Gastroesophageal sphincter (tissue), 4 donors: ENCODE measurements at regions not wholly inside any gene's neighbourhood (a gene's known extent, or its start where the extent isn't known, plus 50 kb on each side); places are given as distances from the start of the nearest gene placed in this dataset.
"Not testable (repeated sequence)": the region's sequence is repeated elsewhere in the genome, so short reads cannot be mapped to it uniquely, and the experiment has no call there.

Experiments used
- ATAC-seq: fragments of 150-250 bp; one replicate; pipeline ENCODE4 v1.9.1; 2016; ENCODE audit warnings: mild to moderate bottlenecking, moderate library complexity
- H3K27ac ChIP-seq, 4 donors: fragments of 200-600 bp; sonication (generic) in 3 of 4; 1 replicate in 3 of 4; 2 replicates in 1 of 4; pipeline ENCODE4 v1.5.1; 2016 to 2019
- H3K27me3 ChIP-seq: fragments of 200-600 bp; sonication (generic); one replicate; pipeline ENCODE4 v1.5.1; 2019
- H3K36me3 ChIP-seq, 2 donors: fragments of 200-600 bp; sonication (generic); one replicate each; pipeline ENCODE4 v1.5.1; 2019; ENCODE audit warnings: control low read depth in 1 of 2
- H3K4me1 ChIP-seq, 3 donors: fragments of 200-600 bp; sonication (generic); 1 replicate in 2 of 3; 2 replicates in 1 of 3; pipeline ENCODE4 v1.5.1; 2016 to 2019; ENCODE audit warnings: control low read depth in 2 of 3
- H3K4me3 ChIP-seq, 2 donors: fragments of 200-600 bp; sonication (generic); one replicate each; pipeline ENCODE4 v1.5.1; 2019; ENCODE audit warnings: mild to moderate bottlenecking in 1 of 2, moderate library complexity in 1 of 2
- H3K9me3 ChIP-seq, 3 donors: fragments of 200-600 bp; sonication (generic); one replicate each; pipeline ENCODE4 v1.5.1; 2017 to 2019; ENCODE audit warnings: control low read depth in 2 of 3
- CTCF ChIP-seq, 4 experiments: fragments of 200-600 bp in 2 of 4; fragments of 450-650 bp in 2 of 4; sonication (generic) in 1 of 4; IDR thresholded peaks; one replicate each; pipeline ENCODE4 v1.5.1; 2017 to 2019; ENCODE audit warnings: antibody characterized with exemption in 4 of 4, mild to moderate bottlenecking in 2 of 4, moderate library complexity in 2 of 4
- EP300 ChIP-seq: sonication (generic); formaldehyde crosslinking; IDR thresholded peaks from one replicate; pipeline ENCODE4 v1.6.1; 2017; ENCODE audit warnings: antibody characterized with exemption, mild to moderate bottlenecking
- POLR2A ChIP-seq, 2 donors: fragments of 450-650 bp; IDR thresholded peaks; one replicate each; pipeline ENCODE4 v1.6.1; 2017; ENCODE audit warnings: antibody characterized with exemption in 2 of 2, mild to moderate bottlenecking in 2 of 2, moderate library complexity in 1 of 2
- POLR2AphosphoS5 ChIP-seq: sonication (generic); formaldehyde crosslinking; IDR thresholded peaks from one replicate; pipeline ENCODE4 v1.6.1; 2017; ENCODE audit warnings: antibody characterized with exemption
- WGBS, 2 donors: methylation state at CpG; one replicate each; pipeline ENCODE4 v1.1.5; 2018; ENCODE audit warnings: low coverage in 1 of 2; 5-methylcytosine and 5-hydroxymethylcytosine counted together

GRCh38 chr10:77726732-77727131 lies 89.1 kb upstream of the KCNMA1 start:
- no peak overlapping the region for H3K4me3 ChIP-seq
- peaks cover 0 to 7% (median 0%) of the 10 kb centered on the region in 3 donors for H3K9me3 ChIP-seq
- 50 to 78% methylated on average over 2 to 3 of the region's 3 CpGs for WGBS, 2 donors
- no peak overlapping the region for H3K27ac ChIP-seq
- H3K36me3 ChIP-seq: no peaks in the 10 kb centered on the region
- H3K4me1 ChIP-seq: no peaks in the 10 kb centered on the region
- H3K27me3 ChIP-seq: no peaks in the 10 kb centered on the region
- no peak for ATAC-seq
- TF ChIP-seq EP300 (no peak), POLR2A (IDR thresholded peaks at IDR 0.05) (no peak), CTCF (IDR thresholded peaks at IDR 0.05) (no peak), POLR2AphosphoS5 (no peak)

GRCh38 chr10:77726301-77726700 lies 88.7 kb upstream of the KCNMA1 start:
- ATAC-seq: no peak
- Histone ChIP-seq H3K36me3 (no peaks in the 10 kb centered on the region), H3K27ac (no peak overlapping the region), H3K27me3 (no peaks in the 10 kb centered on the region), H3K4me3 (no peak overlapping the region), H3K4me1 (no peaks in the 10 kb centered on the region), H3K9me3 (peaks cover 0 to 7% (median 0%) of the 10 kb centered on the region in 3 donors)
- no peak for TF ChIP-seq POLR2A (IDR thresholded peaks at IDR 0.05)
- 53 to 100% methylated on average over 1 of the region's 1 CpG for WGBS, 2 donors

- no peak for ATAC-seq
- 80 to 90% methylated on average over 1 to 2 of the region's 2 CpGs for WGBS, 2 donors
- Histone ChIP-seq H3K27me3 (no peaks in the 10 kb centered on the region), H3K36me3 (no peaks in the 10 kb centered on the region), H3K4me3 (no peak overlapping the region), H3K27ac (no peak overlapping the region), H3K9me3 (peaks cover 0 to 7% (median 0%) of the 10 kb centered on the region in 3 donors), H3K4me1 (no peaks in the 10 kb centered on the region)
- TF ChIP-seq EP300 (no peak), POLR2A (IDR thresholded peaks at IDR 0.05) (no peak), POLR2AphosphoS5 (no peak)
These were observed 87.2 kb upstream of the KCNMA1 start for GRCh38 chr10:77724820-77725219.

GRCh38 chr10:77723376-77723775 lies 85.8 kb upstream of the KCNMA1 start:
- 79 to 87% methylated on average over 4 of the region's 5 CpGs for WGBS, 2 donors

GRCh38 chr10:77722956-77723355 lies 85.3 kb upstream of the KCNMA1 start:
- not testable (repeated sequence) for H3K27me3 ChIP-seq, H3K4me3 ChIP-seq, H3K36me3 ChIP-seq, H3K27ac ChIP-seq, ATAC-seq, H3K9me3 ChIP-seq, H3K4me1 ChIP-seq
- 33 to 56% methylated on average over 3 of the region's 3 CpGs for WGBS, 2 donors

More at GRCh38 chr10:77723376-77723775, 85.8 kb upstream of the KCNMA1 start:
- TF ChIP-seq EP300 (no peak), POLR2A (IDR thresholded peaks at IDR 0.05) (no peak), CTCF (IDR thresholded peaks at IDR 0.05) (no peak), POLR2AphosphoS5 (no peak)
- no peaks in the 10 kb centered on the region for H3K4me1 ChIP-seq
- H3K9me3 ChIP-seq: peaks cover 0 to 7% (median 0%) of the 10 kb centered on the region in 3 donors
- no peak overlapping the region for H3K27ac ChIP-seq
- no peak for ATAC-seq
- no peaks in the 10 kb centered on the region for H3K27me3 ChIP-seq
- no peak overlapping the region for H3K4me3 ChIP-seq
- no peaks in the 10 kb centered on the region for H3K36me3 ChIP-seq

- no peak for ATAC-seq
- WGBS, 2 donors: 85 to 97% methylated on average over 3 of the region's 3 CpGs
- no peaks in the 10 kb centered on the region for H3K4me1 ChIP-seq
These were observed 84.2 kb upstream of the KCNMA1 start for GRCh38 chr10:77721815-77722214.

More at GRCh38 chr10:77721815-77722214, 84.2 kb upstream of the KCNMA1 start:
- Histone ChIP-seq H3K4me3 (no peak overlapping the region), H3K36me3 (no peaks in the 10 kb centered on the region), H3K27ac (no peak overlapping the region), H3K9me3 (peaks cover 0 to 7% (median 0%) of the 10 kb centered on the region in 3 donors), H3K27me3 (peaks cover 4% of the 10 kb centered on the region)
- no peak for TF ChIP-seq EP300
- no peak for TF ChIP-seq CTCF (IDR thresholded peaks at IDR 0.05)
- no peak for TF ChIP-seq POLR2A (IDR thresholded peaks at IDR 0.05)
- no peak for TF ChIP-seq POLR2AphosphoS5
